HG02981 (cell line): ENCODE measurements at regions not wholly inside any gene's neighbourhood (a gene's known extent, or its start where the extent isn't known, plus 50 kb on each side); places are given as distances from the start of the nearest gene placed in this dataset.
A peak's percentile ranks its signal among the peaks of the same experiment; 100 is the strongest.

Experiments used
- ATAC-seq: cut with Tn5 transposase; IDR thresholded peaks from one replicate; pipeline ENCODE4 v1.9.1; 2021; ENCODE audit warnings: mild to moderate bottlenecking, moderate library complexity; ENCODE audit not compliant: unreplicated experiment

DNA sequence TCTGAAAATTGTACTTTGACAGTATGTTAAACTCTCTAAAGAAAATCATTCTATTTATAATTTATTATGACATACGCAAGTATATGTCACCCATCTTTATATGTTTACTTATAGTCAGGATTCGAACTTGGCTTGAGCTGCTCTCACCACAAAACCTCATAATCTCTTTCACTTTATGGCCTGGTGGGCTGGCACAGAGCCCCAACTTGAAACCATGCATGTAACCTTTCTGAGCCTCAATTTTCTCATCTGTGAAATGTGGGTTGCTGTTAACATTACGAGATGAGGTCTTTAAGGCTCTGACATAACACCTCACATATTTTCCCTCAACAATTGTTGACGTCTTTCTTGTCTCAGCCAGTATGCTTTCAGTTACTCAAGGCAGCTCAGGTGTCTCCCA lies 69.4 kb upstream of the PFN2 start:
- ATAC-seq: no peak

GRCh38 chr3:150038830-150039229 lies 68.1 kb upstream of the PFN2 start:
- ATAC-seq: no peak

DNA sequence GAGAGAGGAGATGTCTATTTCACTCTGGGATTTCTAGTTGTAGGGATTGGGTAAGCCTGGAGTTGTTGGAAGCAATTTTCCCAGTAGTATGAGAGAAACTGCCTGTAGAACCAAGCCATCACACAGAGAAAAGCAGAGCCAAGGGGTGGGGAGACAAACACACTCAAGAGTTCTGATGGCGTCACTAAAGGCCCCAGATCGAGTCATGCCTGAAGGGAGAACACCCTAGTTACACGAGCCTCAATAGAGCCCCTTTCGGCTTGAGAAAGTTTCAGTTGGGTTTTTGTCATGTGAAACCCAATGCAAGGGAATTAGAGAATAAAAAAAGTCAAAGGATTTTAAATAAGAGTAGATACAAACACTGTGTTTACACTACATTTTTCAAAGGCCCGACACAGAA lies 66.1 kb upstream of the PFN2 start:
- no peak for ATAC-seq

DNA sequence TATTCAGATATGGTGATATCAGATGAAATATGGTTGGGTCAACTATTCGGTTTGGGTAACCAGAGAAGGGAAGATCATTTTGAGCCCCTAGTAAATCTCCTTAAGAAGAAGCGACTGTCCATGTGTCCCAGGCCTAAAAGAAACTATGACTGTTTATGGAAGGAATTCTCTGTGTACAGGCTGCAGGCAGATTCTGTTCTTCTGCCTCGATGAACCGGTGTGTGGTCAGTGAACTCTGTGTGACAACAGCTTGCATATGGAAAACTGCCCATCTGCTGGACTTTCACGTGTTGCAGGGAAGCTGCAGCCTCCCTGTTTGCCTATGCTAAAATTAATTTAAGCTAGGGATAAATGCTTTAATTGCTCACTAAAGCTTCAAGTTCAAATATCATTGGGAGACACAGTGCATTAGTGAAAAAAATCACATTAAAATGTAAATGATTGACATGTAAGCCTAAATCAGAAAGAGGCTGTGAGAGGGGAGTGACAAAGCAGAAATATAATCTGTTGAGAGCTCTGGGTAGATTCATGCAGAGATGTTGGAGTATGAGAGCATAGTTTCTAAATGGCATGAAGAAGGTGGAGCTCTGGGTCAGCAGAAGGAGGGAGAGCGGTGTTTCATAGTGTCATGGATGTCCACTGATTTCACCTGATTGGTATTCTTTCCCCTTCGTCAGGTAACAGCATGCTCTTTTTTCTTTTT lies 65.4 kb upstream of the PFN2 start:
- no peak for ATAC-seq

DNA sequence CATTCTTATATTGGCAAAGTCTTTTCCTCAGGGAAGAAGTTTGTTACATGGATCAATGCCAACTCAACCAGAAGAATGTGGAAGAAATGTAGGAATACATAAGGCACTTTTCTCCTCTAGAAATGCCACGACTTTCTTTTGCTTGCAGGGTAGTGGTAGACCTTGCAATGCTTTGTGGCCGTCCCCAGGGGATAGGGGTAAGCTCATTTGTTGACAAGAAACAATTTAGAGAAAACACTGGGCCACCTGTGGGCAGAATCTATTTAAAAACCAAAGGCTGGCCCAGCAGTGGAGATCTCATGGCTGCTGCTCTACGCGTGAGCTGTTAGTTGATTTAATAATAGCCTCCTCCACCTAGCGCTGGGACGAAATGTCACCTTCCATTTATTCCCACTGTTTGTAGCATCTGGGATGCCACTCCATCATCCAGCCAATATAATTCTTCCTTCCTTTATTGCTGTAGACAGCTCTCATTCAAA lies 64.6 kb upstream of the PFN2 start:
- no peak for ATAC-seq

GRCh38 chr3:150033721-150034120 lies 63.0 kb upstream of the PFN2 start:
- no peak for ATAC-seq

DNA sequence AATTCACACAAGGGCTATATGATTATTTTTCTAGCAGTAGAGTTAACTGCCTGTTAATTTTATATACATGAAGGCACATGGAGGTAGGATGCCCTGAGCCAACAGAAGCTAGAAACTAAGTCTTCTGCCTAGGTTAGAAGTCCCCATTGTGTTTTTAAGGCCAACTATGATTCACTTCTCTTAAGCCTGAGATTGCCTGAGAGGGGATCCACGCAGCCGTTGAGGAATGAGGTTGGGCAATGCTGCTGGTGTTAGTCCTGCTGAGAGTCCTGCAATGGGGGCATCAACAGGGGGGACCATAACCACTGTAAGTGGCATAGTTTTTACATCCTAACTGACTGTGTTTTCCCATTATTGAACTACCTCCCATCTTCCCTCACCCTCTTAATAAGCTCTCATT lies 60.1 kb upstream of the PFN2 start:
- no peak for ATAC-seq

GRCh38 chr3:150023239-150023636 lies 52.5 kb upstream of the PFN2 start:
- peak; percentile 24 for ATAC-seq

- ATAC-seq: peak; percentile 75
These were observed 51.9 kb upstream of the PFN2 start for GRCh38 chr3:150022381-150023238.

DNA sequence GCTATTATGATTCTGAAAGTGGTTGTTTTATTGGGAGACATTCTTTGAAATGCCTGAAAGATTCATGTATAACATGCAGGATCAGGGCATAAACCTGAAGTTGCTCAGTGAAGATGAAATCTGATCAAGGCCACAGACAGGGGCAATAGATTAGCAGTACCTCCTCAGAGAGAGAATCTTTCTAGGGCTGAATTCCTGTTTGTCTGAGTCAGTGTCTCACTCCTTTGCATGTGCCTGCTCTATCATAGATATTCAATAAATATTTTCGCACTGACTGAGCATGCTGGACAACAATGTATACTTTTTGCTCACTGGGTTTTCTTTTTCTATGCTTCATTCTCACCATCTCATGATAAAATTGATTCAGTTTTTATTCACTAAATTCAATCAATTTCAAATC lies 49.8 kb upstream of the PFN2 start:
- ATAC-seq: no peak
